Vagina (tissue), 2 donors: ENCODE measurements at regions not wholly inside any gene's neighbourhood (a gene's known extent, or its start where the extent isn't known, plus 50 kb on each side); places are given as distances from the start of the nearest gene placed in this dataset.
"Not testable (repeated sequence)": the region's sequence is repeated elsewhere in the genome, so short reads cannot be mapped to it uniquely, and the experiment has no call there.

Experiments
- CTCF ChIP-seq, 3 experiments: fragments of 450-650 bp in 2 of 3; fragments of 200-600 bp in 1 of 3; sonication (generic) in 1 of 3; IDR thresholded peaks; one replicate each; pipeline ENCODE4 v1.5.1; 2017 to 2019; ENCODE audit warnings: antibody characterized with exemption in 3 of 3, mild to moderate bottlenecking in 2 of 3, moderate library complexity in 2 of 3
- POLR2A ChIP-seq, 2 donors: fragments of 450-650 bp; IDR thresholded peaks; one replicate each; pipeline ENCODE4 v1.6.1; 2017; ENCODE audit warnings: antibody characterized with exemption in 2 of 2, mild to moderate bottlenecking in 2 of 2, moderate library complexity in 2 of 2

GRCh38 chr6:4203642-4204417 is 68.5 kb upstream of the ECI2 start:
- not testable (repeated sequence) for TF ChIP-seq POLR2A, CTCF (IDR thresholded peaks at IDR 0.05)
